ENCODE measurements at regions not wholly inside any gene's neighbourhood (a gene's known extent, or its start where the extent isn't known, plus 50 kb on each side); places are given as distances from the start of the nearest gene placed in this dataset.

DNA sequence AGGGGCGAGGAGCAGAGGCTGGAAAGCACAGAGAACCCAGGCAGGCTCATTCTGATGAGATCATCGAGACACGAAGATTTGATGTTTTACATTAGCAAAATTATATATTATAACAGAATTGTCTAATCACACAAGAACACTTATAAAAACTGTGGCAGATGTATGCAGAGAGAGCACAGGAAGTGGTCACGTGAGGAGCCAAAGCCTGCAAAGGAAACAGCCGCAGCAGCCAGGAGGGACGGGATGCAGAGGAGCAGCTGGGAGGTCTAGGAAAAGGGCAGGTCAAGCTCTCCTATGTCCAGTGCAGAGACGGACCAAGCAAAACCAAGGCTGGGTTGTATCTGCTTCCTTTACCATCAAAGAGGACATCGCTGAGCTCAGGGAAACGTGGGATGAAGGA, 355.1 kb upstream of the MYT1L start:
- Mint-ChIP-seq H3K4me3 (no peak overlapping the region), H3K9me3 (no peaks in the 10 kb centered on the region), H3K36me3 (ENCODE audit: low read depth) (no peaks in the 10 kb centered on the region), H3K27ac (no peak overlapping the region), H3K4me1 (no peaks in the 10 kb centered on the region), H3K27me3 (peaks cover 21% of the 10 kb centered on the region)
- ChIA-PET POLR2A (no interaction called here), CTCF (no interaction called here)
- no peak for TF ChIP-seq CTCF (IDR thresholded peaks at IDR 0.05)
- intact Hi-C loops (cut with micrococcal nuclease), result no loop called here
- ATAC-seq (ENCODE audit: low read depth), result no peak
- no peak for DNase-seq

DNA sequence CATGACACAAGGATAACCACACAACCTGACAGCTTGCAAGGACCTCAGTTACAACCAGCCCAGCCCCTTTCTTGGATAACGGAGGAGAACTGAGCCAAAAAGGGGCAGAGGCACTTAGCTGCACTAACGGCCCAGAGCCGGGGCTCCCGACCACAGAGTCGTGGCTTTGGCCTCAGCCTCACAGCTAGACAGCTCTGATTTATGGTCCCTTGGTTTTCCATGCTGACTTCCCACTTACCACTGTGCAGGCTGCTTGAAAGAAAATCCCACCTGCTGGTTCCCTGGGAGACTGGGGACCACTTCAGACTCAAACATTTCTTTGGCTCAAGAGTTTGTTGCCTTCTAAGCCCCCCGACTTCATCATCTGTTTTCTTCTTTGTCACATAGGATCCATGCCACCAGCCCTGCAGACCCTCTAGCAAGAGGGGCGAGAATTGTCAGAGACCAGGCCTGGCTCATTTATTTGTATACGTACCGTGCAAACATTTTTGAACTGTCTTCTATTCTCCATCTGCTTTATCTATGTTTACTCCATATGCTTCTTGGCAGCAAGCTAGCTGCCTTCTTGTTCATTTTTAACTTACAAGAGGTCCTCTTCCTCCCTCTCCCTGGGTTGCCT, 352.6 kb upstream of the MYT1L start:
- DNase-seq (no peak), ATAC-seq (ENCODE audit: low read depth) (no peak)
- Mint-ChIP-seq H3K27ac (no peak overlapping the region), H3K27me3 (peaks cover 21% of the 10 kb centered on the region), H3K9me3 (no peaks in the 10 kb centered on the region), H3K4me1 (no peaks in the 10 kb centered on the region), H3K36me3 (ENCODE audit: low read depth) (no peaks in the 10 kb centered on the region), H3K4me3 (no peak overlapping the region)
- intact Hi-C loops (cut with micrococcal nuclease), result no loop called here
- CTCF ChIA-PET, result no interaction called here
- TF ChIP-seq CTCF (IDR thresholded peaks at IDR 0.05), result no peak
- POLR2A ChIA-PET, result no interaction called here

- intact Hi-C loops (cut with micrococcal nuclease), result no loop called here
- H3K36me3 Mint-ChIP-seq (ENCODE audit: low read depth), result no peaks in the 10 kb centered on the region
- H3K4me1 Mint-ChIP-seq, result no peaks in the 10 kb centered on the region
- ChIA-PET POLR2A (no interaction called here), CTCF (no interaction called here)
- no peaks in the 10 kb centered on the region for H3K9me3 Mint-ChIP-seq
- ATAC-seq (ENCODE audit: low read depth) (no peak), DNase-seq (no peak)
- H3K27ac Mint-ChIP-seq, result no peak overlapping the region
- peaks cover 21% of the 10 kb centered on the region for H3K27me3 Mint-ChIP-seq
- no peak for TF ChIP-seq CTCF (IDR thresholded peaks at IDR 0.05)
- no peak overlapping the region for H3K4me3 Mint-ChIP-seq
These were observed 351.7 kb upstream of the MYT1L start for GRCh38 chr2:2682700-2683342.

DNA sequence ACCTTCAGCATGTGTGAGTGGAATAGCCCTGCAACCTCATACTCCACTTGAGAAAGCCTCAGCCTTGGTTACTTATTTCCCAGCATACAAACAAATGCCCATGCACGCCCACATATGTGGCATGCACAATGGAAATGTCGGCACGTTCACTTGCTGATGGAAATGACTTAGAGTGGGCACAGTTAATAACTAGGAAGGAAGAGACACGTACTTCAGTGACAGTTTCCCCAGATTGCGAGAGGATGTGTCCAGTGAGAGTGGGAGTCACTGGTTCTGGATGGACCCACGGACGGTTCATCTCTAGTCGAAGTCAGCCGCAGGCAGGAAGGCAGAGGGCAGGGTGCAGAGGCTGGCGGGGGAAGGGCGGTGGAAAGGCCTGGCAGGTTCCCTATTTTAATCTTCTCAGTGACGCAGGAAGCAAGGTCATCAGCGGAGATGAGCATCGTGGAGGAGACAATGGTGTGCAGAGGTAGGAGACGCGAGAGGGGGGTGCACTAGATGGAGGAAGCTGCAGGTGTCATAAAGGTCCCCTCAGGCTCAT, 350.7 kb upstream of the MYT1L start:
- ChIA-PET CTCF (no interaction called here), POLR2A (no interaction called here)
- Mint-ChIP-seq H3K27ac (no peak overlapping the region), H3K4me3 (no peak overlapping the region), H3K27me3 (peaks cover 21% of the 10 kb centered on the region), H3K9me3 (no peaks in the 10 kb centered on the region), H3K4me1 (no peaks in the 10 kb centered on the region), H3K36me3 (ENCODE audit: low read depth) (no peaks in the 10 kb centered on the region)
- no peak for ATAC-seq (ENCODE audit: low read depth)
- no peak for DNase-seq
- no peak for TF ChIP-seq CTCF (IDR thresholded peaks at IDR 0.05)
- intact Hi-C loops (cut with micrococcal nuclease), result no loop called here

DNA sequence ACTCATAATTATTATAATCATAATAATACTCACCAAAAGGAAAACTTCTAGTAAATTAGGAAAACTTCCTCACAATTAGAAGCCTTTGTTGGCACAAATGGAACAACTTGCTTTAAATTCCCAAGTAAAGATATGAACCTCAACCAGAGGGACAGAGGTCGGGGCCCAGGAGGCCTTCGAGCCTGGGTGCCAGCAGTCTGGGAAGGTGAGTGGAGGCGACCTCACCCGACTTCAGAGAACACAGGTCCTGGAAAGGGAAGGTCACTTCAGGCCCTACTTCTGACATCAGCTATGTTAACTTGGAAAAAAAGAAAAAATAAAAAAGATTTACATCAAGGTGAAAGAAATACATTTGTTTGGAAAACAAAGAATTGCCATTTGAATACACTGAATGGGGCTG, 350.0 kb upstream of the MYT1L start:
- no peak overlapping the region for H3K4me3 Mint-ChIP-seq
- no peak for TF ChIP-seq CTCF (IDR thresholded peaks at IDR 0.05)
- intact Hi-C loops (cut with micrococcal nuclease), result no loop called here
- CTCF ChIA-PET, result no interaction called here
- peaks cover 19% of the 10 kb centered on the region for H3K27me3 Mint-ChIP-seq
- POLR2A ChIA-PET, result no interaction called here
- H3K36me3 Mint-ChIP-seq (ENCODE audit: low read depth), result no peaks in the 10 kb centered on the region
- no peaks in the 10 kb centered on the region for H3K9me3 Mint-ChIP-seq
- no peaks in the 10 kb centered on the region for H3K4me1 Mint-ChIP-seq
- DNase-seq (no peak), ATAC-seq (ENCODE audit: low read depth) (no peak)
- no peak overlapping the region for H3K27ac Mint-ChIP-seq
